Keratinocyte (primary cell): ENCODE measurements at regions not wholly inside any gene's neighbourhood (a gene's known extent, or its start where the extent isn't known, plus 50 kb on each side); places are given as distances from the start of the nearest gene placed in this dataset.

Experiments
- CTCF ChIP-seq, 3 experiments: IDR thresholded peaks in 1 of 3; conservative IDR thresholded peaks in 1 of 3; optimal IDR thresholded peaks in 1 of 3; 2 replicates in 2 of 3; 3 replicates in 1 of 3; pipeline versions ENCODE3 to v1.5.1; 2011; ENCODE audit warnings: low read length in 3 of 3, mild to moderate bottlenecking in 3 of 3, moderate library complexity in 2 of 3, control low read depth in 1 of 3, inconsistent platforms in 1 of 3; ENCODE audit not compliant: insufficient read depth in 2 of 3; ENCODE audit errors: extremely low read depth in 1 of 3
- EZH2 ChIP-seq: IDR thresholded peaks from one replicate; pipeline ENCODE4 v1.6.1; 2012; ENCODE audit warnings: inconsistent platforms, mild to moderate bottlenecking, low read length, moderate library complexity

- TF ChIP-seq CTCF (optimal IDR thresholded peaks at IDR 0.05 in 1 of 3, IDR thresholded peaks at IDR 0.05 in 1 of 3, conservative IDR thresholded peaks at IDR 0.05 in 1 of 3; ENCODE audit: extremely low read depth in 1 of 3, insufficient read depth in 2 of 3, low read length in 3 of 3) (no peak), EZH2 (no peak)
Observed at GRCh38 chr2:226466124-226466523, 333.5 kb downstream of the IRS1 start.
